ENCODE measurements at regions not wholly inside any gene's neighbourhood (a gene's known extent, or its start where the extent isn't known, plus 50 kb on each side); places are given as distances from the start of the nearest gene placed in this dataset.

DNA sequence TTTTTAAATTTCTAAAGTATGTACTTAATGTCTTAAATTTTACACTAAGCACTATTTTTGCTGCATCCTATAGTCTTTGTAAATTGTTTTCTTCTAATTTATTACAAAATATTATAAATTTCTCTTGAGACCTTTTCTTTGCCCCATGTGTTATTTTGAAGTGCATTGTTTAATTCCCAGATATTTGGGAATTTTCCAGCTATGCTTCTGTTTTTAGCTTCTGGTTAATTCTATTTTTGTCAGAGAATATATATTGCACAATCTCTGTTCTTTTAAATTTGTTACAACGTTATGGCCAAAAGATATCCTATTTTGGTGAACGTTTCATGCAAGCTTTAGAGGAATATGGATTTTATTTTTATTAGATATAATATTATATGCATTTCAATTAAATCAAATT is 917.4 kb upstream of the MIR17HG start:
- TF ChIP-seq GATA3 (IDR thresholded peaks at IDR 0.05; ENCODE audit: low read depth, low read length) (no peak), GATA2 (IDR thresholded peaks at IDR 0.05; ENCODE audit: low read depth, low read length) (no peak)

Measured in SH-SY5Y (cell line).